H1 (cell line): ENCODE measurements at regions not wholly inside any gene's neighbourhood (a gene's known extent, or its start where the extent isn't known, plus 50 kb on each side); places are given as distances from the start of the nearest gene placed in this dataset.

ENCODE experiments used
- CTCF ChIA-PET: fragments of 300-600 bp; sonication (Branson Sonifier 250); formaldehyde crosslinking; loops from one replicate; lab custom pipeline; 2021; ENCODE audit not compliant: partially characterized antibody; lab: Charles Lee
- POLR2A ChIA-PET: fragments of 300-600 bp; sonication (Branson Sonifier 250); formaldehyde crosslinking; loops from one replicate; lab custom pipeline; 2021; ENCODE audit warnings: inconsistent platforms; ENCODE audit not compliant: partially characterized antibody; lab: Charles Lee
- DNase-seq, 2 experiments: peaks; one replicate each; pipeline versions ENCODE4 v3.0.0 to v3.0.0-alpha.2; 2010 to 2022; ENCODE audit warnings: low spot score in 2 of 2, low read depth in 1 of 2, mixed read lengths in 1 of 2
- FAIRE-seq: peaks from 2 replicates; lab custom pipeline; 2011; peaks lifted over from hg19 to GRCh38; lab: Jason Lieb, UNC
- H2AFZ ChIP-seq: 2 replicates; pipeline ENCODE4 v1.8.1; 2012; ENCODE audit warnings: low read length, inconsistent platforms
- H2AK5ac ChIP-seq: 2 replicates; pipeline ENCODE4 v1.6.1; 2013; ENCODE audit warnings: low read depth, low read length
- H2BK120ac ChIP-seq: replicated peaks from 2 replicates; pipeline ENCODE3; 2013; ENCODE audit warnings: low read depth, low read length, inconsistent platforms
- H2BK12ac ChIP-seq: 2 replicates; pipeline ENCODE4 v1.6.1; 2013; ENCODE audit warnings: low read depth, low read length
- H2BK15ac ChIP-seq: 2 replicates; pipeline ENCODE4 v1.6.1; 2013; ENCODE audit warnings: low read length
- H2BK20ac ChIP-seq: 2 replicates; pipeline ENCODE4 v1.6.1; 2013; ENCODE audit warnings: low read length
- H2BK5ac ChIP-seq: 2 replicates; pipeline ENCODE4 v1.6.1; 2013; ENCODE audit warnings: low read depth, low read length
- H3K14ac ChIP-seq: 2 replicates; pipeline ENCODE4 v1.6.1; 2013; ENCODE audit warnings: inconsistent platforms; ENCODE audit not compliant: insufficient read length
- H3K18ac ChIP-seq: 2 replicates; pipeline ENCODE4 v1.6.1; 2013; ENCODE audit warnings: low read length; ENCODE audit errors: extremely low read depth
- H3K23ac ChIP-seq: 2 replicates; pipeline ENCODE4 v1.6.1; 2013; ENCODE audit warnings: inconsistent platforms; ENCODE audit not compliant: insufficient read length
- H3K23me2 ChIP-seq: 2 replicates; pipeline ENCODE4 v1.6.1; 2013; ENCODE audit warnings: low read depth, low read length
- H3K27ac ChIP-seq: 2 replicates; pipeline ENCODE4 v1.6.1; 2011; ENCODE audit warnings: low read depth, low read length, inconsistent platforms
- H3K27me3 ChIP-seq, 4 experiments: replicated peaks in 1 of 4; 1 replicate in 1 of 4; 2 replicates in 3 of 4; pipeline versions ENCODE4 v1.6.1 to v1.8.1; 2011 to 2013; ENCODE audit warnings: low read length in 3 of 4, mild to moderate bottlenecking in 3 of 4, inconsistent platforms in 2 of 4, mixed read lengths in 2 of 4, moderate library complexity in 1 of 4; ENCODE audit not compliant: control insufficient read depth in 3 of 4, insufficient read depth in 3 of 4; ENCODE audit errors: extremely low read depth in 1 of 4
- H3K36me3 ChIP-seq, 4 experiments: 2 replicates each; pipeline versions ENCODE4 v1.6.1 to v1.8.1; 2011 to 2013; ENCODE audit warnings: mild to moderate bottlenecking in 4 of 4, low read length in 3 of 4, moderate library complexity in 2 of 4, control low read depth in 1 of 4, inconsistent platforms in 1 of 4; ENCODE audit not compliant: insufficient read depth in 4 of 4, control insufficient read depth in 2 of 4
- H3K4ac ChIP-seq: replicated peaks from 2 replicates; pipeline ENCODE3; 2013; ENCODE audit warnings: low read length, low read depth, mixed read lengths, inconsistent platforms; ENCODE audit not compliant: insufficient read length
- H3K4me1 ChIP-seq, 4 experiments: replicated peaks in 1 of 4; 1 replicate in 1 of 4; 2 replicates in 3 of 4; pipeline versions ENCODE4 v1.6.1 to v1.8.1; 2011 to 2013; ENCODE audit warnings: low read length in 3 of 4, inconsistent platforms in 2 of 4, mixed read lengths in 1 of 4; ENCODE audit not compliant: insufficient read depth in 4 of 4, control insufficient read depth in 3 of 4
- H3K4me2 ChIP-seq, 2 experiments: 2 replicates each; pipeline versions ENCODE4 v1.6.1 to v1.8.1; 2011 to 2013; ENCODE audit warnings: low read depth in 2 of 2, low read length in 2 of 2, control low read depth in 1 of 2, inconsistent platforms in 1 of 2, mild to moderate bottlenecking in 1 of 2; ENCODE audit not compliant: insufficient read depth in 1 of 2
- H3K4me3 ChIP-seq, 4 experiments: fragments of 200-600, 300-600 bp in 1 of 4; sonication (generic), shearing (Covaris generic), sonication (Bioruptor Twin) in 1 of 4; 2 replicates each; pipeline versions ENCODE4 v1.5.1 to v1.8.1; 2011 to 2016; ENCODE audit warnings: low read length in 4 of 4, low read depth in 3 of 4, control low read depth in 2 of 4, inconsistent platforms in 2 of 4, mild to moderate bottlenecking in 2 of 4, mixed read lengths in 1 of 4, moderate library complexity in 1 of 4; ENCODE audit not compliant: insufficient read depth in 2 of 4; ENCODE audit errors: extremely low read depth in 1 of 4
- H3K56ac ChIP-seq: replicated peaks from 2 replicates; pipeline ENCODE3; 2013; ENCODE audit warnings: low read depth, mild to moderate bottlenecking, mixed read lengths, low read length, inconsistent platforms; ENCODE audit not compliant: insufficient read length
- H3K79me1 ChIP-seq: 2 replicates; pipeline ENCODE4 v1.6.1; 2013; ENCODE audit warnings: low read depth, low read length, control low read depth
- H3K79me2 ChIP-seq, 2 experiments: 2 replicates each; pipeline versions ENCODE4 v1.6.1 to v1.8.1; 2012 to 2013; ENCODE audit warnings: low read length in 2 of 2, mild to moderate bottlenecking in 2 of 2, inconsistent platforms in 1 of 2; ENCODE audit not compliant: insufficient read depth in 2 of 2, control insufficient read depth in 1 of 2
- H3K9ac ChIP-seq, 4 experiments: replicated peaks in 1 of 4; 1 replicate in 1 of 4; 2 replicates in 3 of 4; pipeline versions ENCODE4 v1.6.1 to v1.8.1; 2011 to 2013; ENCODE audit warnings: low read depth in 3 of 4, low read length in 3 of 4, control low read depth in 2 of 4, mild to moderate bottlenecking in 2 of 4, moderate library complexity in 2 of 4, inconsistent platforms in 1 of 4; ENCODE audit errors: extremely low read depth in 1 of 4
- H3K9me3 ChIP-seq, 2 experiments: 2 replicates each; pipeline versions ENCODE4 v1.6.1 to v1.8.1; 2012 to 2013; ENCODE audit warnings: mild to moderate bottlenecking in 2 of 2, moderate library complexity in 2 of 2, control low read depth in 1 of 2, inconsistent platforms in 1 of 2, low read depth in 1 of 2, low read length in 1 of 2, mixed read lengths in 1 of 2; ENCODE audit not compliant: insufficient read depth in 2 of 2
- H4K20me1 ChIP-seq, 2 experiments: replicated peaks in 1 of 2; 2 replicates each; pipeline versions ENCODE3 to v1.8.1; 2011 to 2013; ENCODE audit warnings: inconsistent platforms in 2 of 2, low read length in 2 of 2, mild to moderate bottlenecking in 1 of 2; ENCODE audit not compliant: insufficient read depth in 2 of 2, control insufficient read depth in 1 of 2
- H4K5ac ChIP-seq: 2 replicates; pipeline ENCODE4 v1.6.1; 2013; ENCODE audit warnings: low read length, low read depth, mixed read lengths, inconsistent platforms; ENCODE audit not compliant: insufficient read length
- H4K8ac ChIP-seq: 2 replicates; pipeline ENCODE4 v1.8.0; 2013; ENCODE audit warnings: mild to moderate bottlenecking, moderate library complexity, low read length, inconsistent platforms; ENCODE audit not compliant: insufficient read depth; ENCODE audit errors: extremely low read depth
- H4K91ac ChIP-seq: replicated peaks from 2 replicates; pipeline ENCODE3; 2013; ENCODE audit warnings: low read length, mixed read lengths, inconsistent platforms; ENCODE audit not compliant: insufficient read length
- ASH2L ChIP-seq: fragments of 200-600, 300-600 bp; sonication (generic); IDR thresholded peaks from one replicate; pipeline ENCODE4 v1.7.1; 2017; ENCODE audit warnings: low read length
- BACH1 ChIP-seq: IDR thresholded peaks from 2 replicates; pipeline ENCODE4 v1.6.1; 2012; ENCODE audit warnings: low read length, improper control_type of control experiment
- CBX8 ChIP-seq: fragments of 300-800, 300-1000 bp; sonication (generic); IDR thresholded peaks from 2 replicates; pipeline ENCODE4 v1.7.1; 2016; ENCODE audit warnings: low read depth, low read length, borderline replicate concordance
- CTBP2 ChIP-seq: IDR thresholded peaks from 2 replicates; pipeline ENCODE4 v1.7.0; 2011; ENCODE audit warnings: borderline replicate concordance, mild to moderate bottlenecking, moderate library complexity, mixed read lengths, low read length; ENCODE audit not compliant: insufficient read depth, insufficient read length
- EGR1 ChIP-seq: IDR thresholded peaks from 2 replicates; pipeline ENCODE4 v1.6.1; 2011; ENCODE audit warnings: low read depth, low read length, borderline replicate concordance
- EZH2 ChIP-seq: fragments of 200-600 bp; sonication (generic); IDR thresholded peaks from 2 replicates; pipeline ENCODE4 v1.7.1; 2012; ENCODE audit warnings: low read depth, mild to moderate bottlenecking, moderate library complexity, low read length, inconsistent platforms; ENCODE audit not compliant: severe bottlenecking
- FOSL1 ChIP-seq: IDR thresholded peaks from 2 replicates; pipeline ENCODE4 v1.6.1; 2011; ENCODE audit warnings: mild to moderate bottlenecking, low read depth, low read length, moderate library complexity; ENCODE audit not compliant: insufficient read depth
- PHF8 ChIP-seq: fragments of 200-600 bp; sonication (generic); conservative IDR thresholded peaks from 2 replicates; pipeline ENCODE4 v1.7.1; 2012; ENCODE audit warnings: low read depth, mild to moderate bottlenecking, inconsistent platforms, low read length, moderate library complexity
- POU5F1 ChIP-seq: IDR thresholded peaks from 2 replicates; pipeline ENCODE4 v1.6.1; 2011; ENCODE audit warnings: low read depth, mild to moderate bottlenecking, low read length, moderate library complexity
- RBBP5 ChIP-seq: IDR thresholded peaks from 2 replicates; pipeline ENCODE4 v1.7.1; 2012; ENCODE audit warnings: low read depth, mild to moderate bottlenecking, inconsistent platforms, low read length, moderate library complexity, borderline replicate concordance
- SIN3A ChIP-seq, 2 experiments: IDR thresholded peaks in 1 of 2; conservative IDR thresholded peaks in 1 of 2; 2 replicates each; pipeline ENCODE4 v1.6.1; 2011 to 2012; ENCODE audit warnings: low read length in 2 of 2, improper control_type of control experiment in 1 of 2, low read depth in 1 of 2, mild to moderate bottlenecking in 1 of 2
- SP2 ChIP-seq: IDR thresholded peaks from 2 replicates; pipeline ENCODE4 v1.6.1; 2012; ENCODE audit warnings: mild to moderate bottlenecking, low read length, inconsistent platforms
- TBP ChIP-seq: IDR thresholded peaks from 2 replicates; pipeline ENCODE4 v1.6.1; 2011; ENCODE audit warnings: low read depth, low read length, improper control_type of control experiment
- YY1 ChIP-seq: IDR thresholded peaks from 2 replicates; pipeline ENCODE4 v1.6.1; 2011; ENCODE audit warnings: low read depth, mild to moderate bottlenecking, low read length
- WGBS, 2 experiments: shearing (Covaris generic) in 1 of 2; methylation state at CpG; one replicate each; pipeline versions ENCODE4 v1.1.6 to v1.1.7; 2013 to 2015; ENCODE audit warnings: low lambda C conversion rate in 2 of 2, mixed read lengths in 2 of 2, inconsistent platforms in 1 of 2, low coverage in 1 of 2, missing lambda C conversion rate in 1 of 2; ENCODE audit not compliant: insufficient replicate concordance in 2 of 2, insufficient coverage in 1 of 2, insufficient read length in 1 of 2; ENCODE audit errors: extremely low coverage in 1 of 2, missing lambda C conversion rate in 1 of 2; 5-methylcytosine and 5-hydroxymethylcytosine counted together
- TF ChIP-seq, protein P1 (sequence below): IDR thresholded peaks from 2 replicates; pipeline ENCODE4 v1.6.1; 2012; ENCODE audit warnings: inconsistent platforms

DNA sequence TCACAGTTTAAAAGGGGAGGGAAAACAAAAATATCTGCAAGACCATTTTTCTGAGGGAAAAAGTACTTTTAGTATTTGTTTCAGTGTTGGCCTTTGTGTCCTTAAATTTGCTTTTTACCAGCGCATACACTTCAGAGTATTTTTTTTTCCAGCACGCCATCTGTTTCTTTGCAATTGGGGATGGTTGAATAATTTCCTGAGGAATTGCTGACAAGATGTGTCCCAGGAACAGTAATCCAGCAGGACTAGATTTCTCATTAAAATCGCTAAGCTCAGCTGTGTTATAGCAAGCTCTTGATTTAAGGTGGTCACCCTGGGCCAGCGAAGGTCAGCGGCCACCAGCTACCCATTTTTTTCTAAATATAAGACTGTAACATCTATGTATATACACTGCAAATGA, 156.9 kb upstream of the RHOBTB1 start:
- Histone ChIP-seq H2AFZ (no peak overlapping the region), H3K9ac (no peak overlapping the region), H3K9me3 (no peaks in the 10 kb centered on the region), H2BK12ac (no peak overlapping the region), H3K23ac (no peak overlapping the region), H2BK15ac (no peak overlapping the region), H4K5ac (no peak overlapping the region), H3K4me3 (no peak overlapping the region), H3K56ac (no peak overlapping the region), H3K18ac (no peak overlapping the region), H3K79me1 (no peaks in the 10 kb centered on the region), H3K4me1 (no peaks in the 10 kb centered on the region), H3K27ac (no peak overlapping the region), H2BK120ac (no peak overlapping the region), H2BK20ac (no peak overlapping the region), H4K20me1 (no peaks in the 10 kb centered on the region), H3K4me2 (no peak overlapping the region), H3K23me2 (no peaks in the 10 kb centered on the region), H4K91ac (no peak overlapping the region), H3K27me3 (no peaks in the 10 kb centered on the region), H3K79me2 (no peaks in the 10 kb centered on the region), H3K14ac (no peak overlapping the region), H2BK5ac (no peak overlapping the region), H3K36me3 (no peaks in the 10 kb centered on the region), H4K8ac (no peak overlapping the region), H3K4ac (no peak overlapping the region), H2AK5ac (no peak overlapping the region)
- ChIA-PET CTCF (interaction anchor here (0.8 to 1.3 kb wide), 3 partner anchors 13 to 40 kb away, joined by 3 to 4 read pairs (median 4); no protein-coding TSS in a partner anchor), POLR2A (no interaction called here)
- WGBS, 2 experiments, result 88% methylated on average over 5 of the region's 5 CpGs; no CpG with 5 or more reads in 1 of the 2 experiments
- DNase-seq, result no peak
- no peak for FAIRE-seq
- no peak for TF ChIP-seq FOSL1
- TF ChIP-seq PHF8, result no peak
- TF ChIP-seq RBBP5, result no peak
- no peak for TF ChIP-seq CTBP2
- TF ChIP-seq YY1, result no peak
- TF ChIP-seq, protein P1, sequence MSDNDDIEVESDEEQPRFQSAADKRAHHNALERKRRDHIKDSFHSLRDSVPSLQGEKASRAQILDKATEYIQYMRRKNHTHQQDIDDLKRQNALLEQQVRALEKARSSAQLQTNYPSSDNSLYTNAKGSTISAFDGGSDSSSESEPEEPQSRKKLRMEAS, result no peak
- no peak for TF ChIP-seq ASH2L
- TF ChIP-seq SP2, result no peak
- no peak for TF ChIP-seq EGR1
- TF ChIP-seq TBP, result no peak
- TF ChIP-seq CBX8, result no peak
- no peak for TF ChIP-seq BACH1
- no peak for TF ChIP-seq POU5F1
- no peak for TF ChIP-seq EZH2
- no peak for TF ChIP-seq SIN3A (conservative IDR thresholded peaks at IDR 0.05 in 1 of 2, IDR thresholded peaks at IDR 0.05 in 1 of 2; ENCODE audit: low read depth in 1 of 2, low read length in 2 of 2)
